BLaER1 (cell line): ENCODE measurements at regions not wholly inside any gene's neighbourhood (a gene's known extent, or its start where the extent isn't known, plus 50 kb on each side); places are given as distances from the start of the nearest gene placed in this dataset.
"Not testable (repeated sequence)": the region's sequence is repeated elsewhere in the genome, so short reads cannot be mapped to it uniquely, and the experiment has no call there.

Source experiments
- H3K27ac ChIP-seq: shearing (Covaris generic); formaldehyde crosslinking; 2 replicates; pipeline ENCODE4 v1.8.1; 2022
- H3K27me3 ChIP-seq: shearing (Covaris generic); formaldehyde crosslinking; 2 replicates; pipeline ENCODE4 v1.8.1; 2022
- H3K36me3 ChIP-seq: shearing (Covaris generic); formaldehyde crosslinking; 2 replicates; pipeline ENCODE4 v1.8.1; 2022
- H3K4me1 ChIP-seq: shearing (Covaris generic); formaldehyde crosslinking; 2 replicates; pipeline ENCODE4 v1.8.1; 2022
- H3K4me2 ChIP-seq: shearing (Covaris generic); formaldehyde crosslinking; 2 replicates; pipeline ENCODE4 v1.8.1; 2022
- H3K4me3 ChIP-seq: shearing (Covaris generic); formaldehyde crosslinking; 2 replicates; pipeline ENCODE4 v1.8.1; 2022
- H3K9ac ChIP-seq: shearing (Covaris generic); formaldehyde crosslinking; 2 replicates; pipeline ENCODE4 v1.8.1; 2022
- H3K9me3 ChIP-seq: shearing (Covaris generic); formaldehyde crosslinking; 2 replicates; pipeline ENCODE4 v1.8.1; 2022
- H4K20me1 ChIP-seq: shearing (Covaris generic); formaldehyde crosslinking; 2 replicates; pipeline ENCODE4 v1.8.1; 2022
- Cebpa-rat ChIP-seq: shearing (Covaris generic); IDR thresholded peaks from 2 replicates; pipeline ENCODE4 v1.8.1; 2022

DNA sequence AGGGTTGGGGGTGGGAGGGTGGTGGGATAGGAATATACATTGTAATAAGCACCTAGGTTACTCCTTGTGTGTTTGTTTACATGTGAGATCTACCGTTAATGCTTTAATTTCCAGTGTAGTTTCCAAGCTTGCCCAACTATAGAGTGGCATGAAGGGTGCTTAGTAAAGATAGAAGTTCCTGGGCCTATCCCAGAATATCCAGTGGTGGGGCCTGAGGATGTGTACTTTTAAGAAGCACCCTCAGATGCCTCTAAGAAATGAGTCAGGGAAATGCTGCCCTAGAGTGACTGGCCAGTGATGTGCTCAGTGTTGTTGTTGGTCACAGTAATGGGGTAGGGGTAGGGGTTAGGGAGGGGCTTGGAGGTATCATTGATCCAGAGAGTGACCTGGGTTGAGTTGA is 141.3 kb downstream of the TSEN15 start:
- Histone ChIP-seq H3K4me3 (no peak overlapping the region), H3K4me1 (no peaks in the 10 kb centered on the region), H3K9ac (no peak overlapping the region), H3K4me2 (no peak overlapping the region), H3K36me3 (no peaks in the 10 kb centered on the region), H4K20me1 (no peaks in the 10 kb centered on the region), H3K27me3 (no peaks in the 10 kb centered on the region), H3K27ac (no peak overlapping the region), H3K9me3 (no peaks in the 10 kb centered on the region)
- TF ChIP-seq Cebpa-rat = no peak

DNA sequence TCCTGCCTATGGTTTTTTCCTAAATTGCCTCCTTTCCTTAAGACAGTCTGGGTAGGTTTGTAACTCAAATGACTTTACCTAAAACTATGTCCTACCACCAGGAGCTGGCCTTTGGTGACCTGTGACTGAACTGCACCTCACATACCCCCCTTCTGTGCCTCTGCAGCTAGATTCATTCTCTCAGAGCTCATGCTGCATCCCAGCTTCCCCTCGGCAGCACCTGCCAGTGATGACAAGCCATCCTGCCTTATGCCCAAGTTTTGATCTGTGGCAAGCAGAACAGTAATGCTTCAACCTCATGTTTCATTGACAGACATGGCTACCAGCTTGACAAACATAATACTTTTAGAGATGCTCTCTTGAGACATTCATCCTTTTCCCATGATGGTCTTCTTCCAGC is 141.9 kb downstream of the TSEN15 start:
- no peaks in the 10 kb centered on the region for H4K20me1 ChIP-seq
- H3K4me3 ChIP-seq = no peak overlapping the region
- no peaks in the 10 kb centered on the region for H3K9me3 ChIP-seq
- no peak overlapping the region for H3K9ac ChIP-seq
- no peaks in the 10 kb centered on the region for H3K27me3 ChIP-seq
- no peak overlapping the region for H3K4me2 ChIP-seq
- no peak for TF ChIP-seq Cebpa-rat
- no peak overlapping the region for H3K27ac ChIP-seq
- H3K36me3 ChIP-seq = no peaks in the 10 kb centered on the region
- H3K4me1 ChIP-seq = no peaks in the 10 kb centered on the region

DNA sequence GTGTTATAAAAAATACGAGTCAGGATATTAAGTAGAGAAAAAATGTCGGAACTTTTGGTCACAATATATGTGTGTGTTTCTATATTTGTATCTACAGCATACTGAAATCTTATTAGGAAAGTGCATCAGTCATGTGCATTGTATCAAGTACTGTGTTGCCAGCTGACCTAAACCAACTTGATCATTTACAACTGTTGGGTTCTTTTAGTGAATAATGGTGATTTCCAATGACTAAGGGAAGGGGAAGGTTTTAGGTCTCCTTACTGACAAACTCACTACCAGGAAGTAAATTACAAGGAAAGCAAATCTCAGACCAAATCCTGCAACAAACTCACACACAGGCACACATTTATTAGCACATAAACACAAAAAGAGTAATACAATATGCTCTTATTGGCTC is 142.7 kb downstream of the TSEN15 start:
- TF ChIP-seq Cebpa-rat = no peak
- H4K20me1 ChIP-seq = no peaks in the 10 kb centered on the region
- H3K4me1 ChIP-seq = no peaks in the 10 kb centered on the region
- no peaks in the 10 kb centered on the region for H3K36me3 ChIP-seq
- H3K4me3 ChIP-seq = no peak overlapping the region
- no peak overlapping the region for H3K9ac ChIP-seq
- H3K9me3 ChIP-seq = no peaks in the 10 kb centered on the region
- no peak overlapping the region for H3K27ac ChIP-seq
- no peak overlapping the region for H3K4me2 ChIP-seq
- H3K27me3 ChIP-seq = no peaks in the 10 kb centered on the region

DNA sequence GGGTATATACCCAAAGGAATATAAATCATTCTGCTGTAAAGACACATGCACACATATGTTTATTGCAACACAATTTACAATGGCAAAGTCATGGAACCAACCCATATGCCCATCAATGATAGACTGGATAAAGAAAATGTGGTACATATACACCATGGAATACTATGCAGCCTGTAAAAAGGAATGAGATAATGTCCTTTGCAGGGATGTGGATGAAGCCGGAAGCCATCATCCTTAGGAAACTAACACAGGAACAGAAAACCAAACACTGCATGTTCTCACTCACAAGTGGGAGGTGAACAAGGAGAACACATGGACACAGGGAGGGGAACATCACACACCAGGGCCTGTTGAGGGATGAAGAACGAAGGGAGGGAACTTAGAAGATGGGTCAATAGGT is 144.2 kb downstream of the TSEN15 start:
- H3K36me3 ChIP-seq, H4K20me1 ChIP-seq, H3K9ac ChIP-seq, H3K9me3 ChIP-seq, H3K4me2 ChIP-seq, H3K4me1 ChIP-seq, H3K27me3 ChIP-seq, H3K27ac ChIP-seq, H3K4me3 ChIP-seq: not testable (repeated sequence)

DNA sequence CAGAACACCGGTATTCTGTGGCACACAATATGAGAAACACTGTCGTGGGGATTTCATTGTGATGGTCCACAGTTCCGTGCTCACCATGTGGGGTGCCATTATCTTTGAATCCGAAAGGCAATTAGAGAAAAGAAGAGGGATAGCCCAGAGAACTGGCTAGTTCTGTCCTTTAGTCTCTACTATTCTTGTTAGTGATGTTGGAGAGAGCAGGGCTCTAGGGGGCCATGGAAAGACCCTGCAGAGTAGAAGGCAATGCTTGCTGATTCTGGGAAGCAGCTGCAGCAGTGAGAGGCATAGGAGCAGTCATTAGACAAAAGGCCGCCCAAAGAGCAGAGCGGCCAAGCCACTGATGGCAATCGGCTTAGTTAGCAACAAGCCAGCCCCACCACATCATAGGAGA is 146.3 kb downstream of the TSEN15 start:
- no peaks in the 10 kb centered on the region for H4K20me1 ChIP-seq
- H3K4me2 ChIP-seq = no peak overlapping the region
- no peaks in the 10 kb centered on the region for H3K27me3 ChIP-seq
- no peak overlapping the region for H3K4me3 ChIP-seq
- no peaks in the 10 kb centered on the region for H3K4me1 ChIP-seq
- no peaks in the 10 kb centered on the region for H3K36me3 ChIP-seq
- no peak overlapping the region for H3K27ac ChIP-seq
- no peak for TF ChIP-seq Cebpa-rat
- no peaks in the 10 kb centered on the region for H3K9me3 ChIP-seq
- no peak overlapping the region for H3K9ac ChIP-seq

DNA sequence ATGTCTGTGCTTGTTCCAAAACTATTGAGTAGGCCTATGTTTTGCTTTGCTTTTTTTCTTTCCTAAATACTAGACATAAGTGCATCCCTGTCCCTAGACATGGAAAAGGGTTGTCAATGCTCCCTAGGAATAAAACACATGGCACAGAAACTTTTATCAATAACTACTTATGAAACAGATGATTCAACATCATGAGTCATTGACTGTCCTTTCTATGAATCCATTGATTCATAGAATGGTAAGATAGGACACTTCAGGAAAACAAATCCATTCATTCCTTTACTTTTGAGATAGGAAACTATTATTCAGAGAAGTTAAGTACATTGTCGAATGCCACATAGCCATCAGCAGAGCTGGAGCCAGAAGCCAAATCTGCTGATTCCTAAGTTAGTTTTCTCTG is 147.5 kb downstream of the TSEN15 start:
- no peak overlapping the region for H3K4me2 ChIP-seq
- no peak overlapping the region for H3K9ac ChIP-seq
- no peaks in the 10 kb centered on the region for H3K36me3 ChIP-seq
- H3K4me1 ChIP-seq = no peaks in the 10 kb centered on the region
- no peak for TF ChIP-seq Cebpa-rat
- H4K20me1 ChIP-seq = no peaks in the 10 kb centered on the region
- no peaks in the 10 kb centered on the region for H3K27me3 ChIP-seq
- no peaks in the 10 kb centered on the region for H3K9me3 ChIP-seq
- no peak overlapping the region for H3K4me3 ChIP-seq
- H3K27ac ChIP-seq = no peak overlapping the region

DNA sequence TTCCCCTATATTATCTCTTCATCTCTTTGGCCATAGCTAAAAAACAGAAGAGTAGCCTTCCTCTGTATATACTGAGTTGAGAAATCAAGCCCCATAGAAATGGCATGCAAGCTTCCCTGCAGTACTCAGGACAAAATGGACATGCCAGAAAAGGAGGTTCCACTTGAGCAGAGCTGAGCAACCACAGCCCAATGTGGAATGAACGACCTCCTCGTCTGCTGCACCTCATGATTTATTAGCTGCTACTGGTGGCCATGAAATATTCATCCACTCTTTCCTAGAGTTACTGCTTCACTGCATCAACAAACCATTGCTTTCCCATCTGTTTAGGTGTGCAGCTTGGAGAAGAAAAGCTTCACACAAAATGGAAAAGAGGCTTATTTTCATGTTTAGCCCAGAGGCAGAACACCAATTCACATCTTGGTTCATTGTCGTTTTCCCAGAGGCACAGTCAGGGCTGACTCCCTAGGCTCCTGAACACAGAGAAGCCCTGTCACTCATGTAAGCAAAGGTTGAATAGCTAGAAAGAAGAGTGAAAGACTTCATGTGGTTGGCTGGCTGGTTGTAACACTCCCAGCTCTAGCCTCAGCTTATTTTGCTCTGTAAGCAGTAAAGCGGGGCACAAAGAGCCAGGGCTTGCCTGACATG is 148.0 kb downstream of the TSEN15 start:
- Histone ChIP-seq H3K9me3 (no peaks in the 10 kb centered on the region), H3K27me3 (no peaks in the 10 kb centered on the region), H3K4me3 (no peak overlapping the region), H3K27ac (no peak overlapping the region), H3K9ac (no peak overlapping the region), H3K4me2 (no peak overlapping the region), H3K4me1 (no peaks in the 10 kb centered on the region), H4K20me1 (no peaks in the 10 kb centered on the region), H3K36me3 (no peaks in the 10 kb centered on the region)
- no peak for TF ChIP-seq Cebpa-rat

DNA sequence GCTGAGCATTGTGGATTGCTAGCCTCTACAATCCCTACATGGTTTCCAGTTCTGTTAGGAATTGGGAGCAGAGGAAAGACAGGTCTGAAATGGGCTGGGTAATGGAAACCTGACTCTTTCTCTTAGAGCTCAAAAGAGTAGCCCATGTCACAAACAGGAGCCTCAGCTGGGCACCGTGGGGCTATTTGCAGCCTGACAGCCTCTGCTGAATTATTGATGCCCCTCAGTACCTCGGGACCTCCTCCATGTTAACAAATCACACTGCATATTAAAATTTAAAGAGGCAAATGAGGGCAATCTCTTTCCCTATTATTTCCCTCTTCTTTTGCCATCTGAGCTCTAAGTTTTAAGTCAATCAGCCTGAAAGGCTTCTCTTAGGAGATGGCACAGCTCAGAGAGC is 157.1 kb downstream of the TSEN15 start:
- no peaks in the 10 kb centered on the region for H3K27me3 ChIP-seq
- no peaks in the 10 kb centered on the region for H3K9me3 ChIP-seq
- no peaks in the 10 kb centered on the region for H4K20me1 ChIP-seq

DNA sequence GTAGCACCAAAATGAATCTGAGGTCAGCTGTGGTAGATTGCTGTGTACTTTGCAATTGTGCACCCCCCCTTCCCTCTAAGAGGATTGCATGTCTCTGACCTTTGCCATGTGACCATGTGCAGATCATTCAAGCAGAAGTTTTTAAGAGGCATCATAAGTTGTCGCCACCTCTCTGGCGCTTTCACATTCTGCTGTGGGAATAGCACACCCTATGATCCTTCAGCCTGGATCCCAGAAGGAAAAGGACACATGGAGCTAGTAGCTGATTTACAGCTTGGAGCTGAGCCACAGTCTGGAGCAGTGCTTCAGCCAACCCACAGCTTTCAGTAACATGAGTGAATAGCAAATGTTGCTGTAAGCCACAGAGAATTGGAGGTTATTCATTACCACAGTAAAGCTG is 158.5 kb downstream of the TSEN15 start:
- H4K20me1 ChIP-seq = no peaks in the 10 kb centered on the region
- H3K27ac ChIP-seq = no peak overlapping the region
- no peak overlapping the region for H3K9ac ChIP-seq
- TF ChIP-seq Cebpa-rat = no peak
- no peaks in the 10 kb centered on the region for H3K27me3 ChIP-seq
- H3K4me1 ChIP-seq = peaks cover 6% of the 10 kb centered on the region; the same call in 1 of the 2 replicates
- no peak overlapping the region for H3K4me2 ChIP-seq
- no peak overlapping the region for H3K4me3 ChIP-seq
- H3K36me3 ChIP-seq = no peaks in the 10 kb centered on the region
- no peaks in the 10 kb centered on the region for H3K9me3 ChIP-seq

More for the DNA sequence above, 157.1 kb downstream of the TSEN15 start:
- no peak for TF ChIP-seq Cebpa-rat
- H3K9ac ChIP-seq = no peak overlapping the region
- no peaks in the 10 kb centered on the region for H3K36me3 ChIP-seq
- H3K4me3 ChIP-seq = no peak overlapping the region
- no peak overlapping the region for H3K4me2 ChIP-seq
- peaks cover 6% of the 10 kb centered on the region; the same call in 1 of the 2 replicates for H3K4me1 ChIP-seq
- no peak overlapping the region for H3K27ac ChIP-seq

DNA sequence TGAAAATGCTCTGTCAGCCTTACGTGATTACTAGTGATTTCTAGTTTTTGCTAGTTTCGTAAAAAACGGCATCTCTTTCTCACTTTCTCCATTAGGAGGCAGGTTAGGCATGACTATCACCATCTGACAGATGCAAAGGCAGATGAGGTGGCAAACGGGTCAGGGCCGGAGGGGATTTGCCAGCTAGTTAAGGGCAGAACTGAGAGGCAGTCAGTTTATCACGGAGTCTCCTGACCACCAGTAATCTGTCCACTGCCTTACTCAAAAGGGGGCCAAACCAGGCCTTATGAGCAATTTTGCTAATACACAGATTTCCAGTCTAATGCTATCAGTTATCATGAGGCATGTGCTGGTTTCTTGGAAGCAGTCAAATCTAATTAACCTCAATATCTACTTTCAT is 159.3 kb downstream of the TSEN15 start:
- H3K36me3 ChIP-seq = no peaks in the 10 kb centered on the region
- H3K9me3 ChIP-seq = no peaks in the 10 kb centered on the region
- no peak for TF ChIP-seq Cebpa-rat
- H3K4me2 ChIP-seq = no peak overlapping the region
- no peaks in the 10 kb centered on the region for H4K20me1 ChIP-seq
- no peak overlapping the region for H3K27ac ChIP-seq
- H3K9ac ChIP-seq = no peak overlapping the region
- H3K27me3 ChIP-seq = no peaks in the 10 kb centered on the region
- H3K4me1 ChIP-seq = peaks cover 6% of the 10 kb centered on the region; the same call in 1 of the 2 replicates
- no peak overlapping the region for H3K4me3 ChIP-seq
